Coronary artery (tissue), 2 donors: ENCODE measurements at regions not wholly inside any gene's neighbourhood (a gene's known extent, or its start where the extent isn't known, plus 50 kb on each side); places are given as distances from the start of the nearest gene placed in this dataset.

Experiments used
- DNase-seq: peaks from one replicate; pipeline ENCODE4 v3.0.0-alpha.2; 2017; ENCODE audit warnings: low spot score
- H3K27ac ChIP-seq, 2 donors: fragments of 200-600 bp; sonication (generic); one replicate each; pipeline ENCODE4 v1.5.1; 2016 to 2019
- H3K4me3 ChIP-seq: fragments of 200-600 bp; sonication (generic); 2 replicates; pipeline ENCODE4 v1.5.1; 2016; ENCODE audit warnings: mild to moderate bottlenecking, moderate library complexity
- CTCF ChIP-seq: fragments of 200-600 bp; sonication (generic); IDR thresholded peaks from one replicate; pipeline ENCODE4 v1.5.1; 2019; ENCODE audit warnings: antibody characterized with exemption

GRCh38 chr3:165899066-165899465, 61.8 kb upstream of the BCHE start:
- no peak for DNase-seq
- Histone ChIP-seq H3K4me3 (no peak overlapping the region), H3K27ac (no peak overlapping the region)
- TF ChIP-seq CTCF = no peak

- Histone ChIP-seq H3K27ac (no peak overlapping the region), H3K4me3 (no peak overlapping the region)
- DNase-seq = no peak
- no peak for TF ChIP-seq CTCF
Observed at GRCh38 chr3:165897137-165897536, 59.9 kb upstream of the BCHE start.

GRCh38 chr3:165895919-165896318, 58.7 kb upstream of the BCHE start:
- TF ChIP-seq CTCF = no peak
- Histone ChIP-seq H3K4me3 (no peak overlapping the region), H3K27ac (no peak overlapping the region)
- no peak for DNase-seq

GRCh38 chr3:165892565-165892964, 55.3 kb upstream of the BCHE start:
- no peak for TF ChIP-seq CTCF
- Histone ChIP-seq H3K27ac (no peak overlapping the region), H3K4me3 (no peak overlapping the region)
- DNase-seq = no peak
